Activated CD4-positive, CD25-positive, alpha-beta regulatory T cell treated with anti-CD3 and anti-CD28 coated beads, Interleukin-2, amount 50 U/mL, for 24 hours (primary cell): ENCODE measurements at regions not wholly inside any gene's neighbourhood (a gene's known extent, or its start where the extent isn't known, plus 50 kb on each side); places are given as distances from the start of the nearest gene placed in this dataset.
A peak's percentile ranks its signal among the peaks of the same experiment; 100 is the strongest.
"Not testable (repeated sequence)": the region's sequence is repeated elsewhere in the genome, so short reads cannot be mapped to it uniquely, and the experiment has no call there.

Experiments used
- ATAC-seq, 2 donors: fragments of 150-1000 bp; cut with Tn5 transposase; one replicate each; pipeline ENCODE4 v1.10.0; 2021; ENCODE audit warnings: mild to moderate bottlenecking in 1 of 2, moderate library complexity in 1 of 2

- ATAC-seq = no peak
Measured at GRCh38 chr2:187686416-187687024, 132.3 kb upstream of the TFPI start.

DNA sequence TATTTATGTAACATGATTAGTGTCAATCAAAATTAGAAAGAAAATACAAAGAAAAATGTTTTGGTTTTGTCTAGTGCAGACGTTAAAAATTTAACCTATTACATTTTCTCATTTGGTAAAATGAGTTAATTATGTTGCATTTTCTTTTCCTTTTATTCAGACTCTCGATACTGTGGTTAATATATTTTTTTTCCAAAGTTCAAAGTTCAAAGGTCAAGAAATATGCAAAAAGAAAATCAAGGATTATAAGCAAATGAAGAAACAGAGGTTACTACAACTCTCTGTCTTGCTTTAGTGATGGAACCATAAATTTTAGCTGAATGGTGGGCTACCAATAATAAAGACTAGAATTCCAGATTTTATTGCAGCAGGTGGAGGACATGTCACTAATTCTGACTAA is 133.3 kb upstream of the TFPI start:
- no peak for ATAC-seq

DNA sequence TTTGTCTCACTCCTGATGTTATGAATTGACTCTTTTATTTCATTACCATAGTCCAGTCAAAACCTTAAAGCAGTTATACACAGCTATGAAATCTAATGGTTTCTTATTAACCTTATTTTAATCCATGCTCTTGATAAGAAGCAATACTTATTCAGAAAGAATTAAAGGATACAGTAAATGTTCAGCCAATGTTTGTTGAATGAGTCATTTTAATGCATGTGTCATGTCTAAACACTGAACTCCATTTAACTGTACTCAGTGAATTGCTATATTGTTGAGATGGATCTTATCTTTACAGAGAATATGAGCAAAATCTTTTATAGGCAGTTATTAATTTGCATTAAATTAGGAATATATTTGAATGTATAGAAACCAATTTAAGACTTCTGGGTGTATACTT is 135.1 kb upstream of the TFPI start:
- ATAC-seq = no peak

GRCh38 chr2:187693923-187694322 is 139.7 kb upstream of the TFPI start:
- no peak for ATAC-seq

GRCh38 chr2:187696644-187697043 is 142.4 kb upstream of the TFPI start:
- not testable (repeated sequence) for ATAC-seq

GRCh38 chr2:187698374-187699110 is 144.3 kb upstream of the TFPI start:
- no peak for ATAC-seq

DNA sequence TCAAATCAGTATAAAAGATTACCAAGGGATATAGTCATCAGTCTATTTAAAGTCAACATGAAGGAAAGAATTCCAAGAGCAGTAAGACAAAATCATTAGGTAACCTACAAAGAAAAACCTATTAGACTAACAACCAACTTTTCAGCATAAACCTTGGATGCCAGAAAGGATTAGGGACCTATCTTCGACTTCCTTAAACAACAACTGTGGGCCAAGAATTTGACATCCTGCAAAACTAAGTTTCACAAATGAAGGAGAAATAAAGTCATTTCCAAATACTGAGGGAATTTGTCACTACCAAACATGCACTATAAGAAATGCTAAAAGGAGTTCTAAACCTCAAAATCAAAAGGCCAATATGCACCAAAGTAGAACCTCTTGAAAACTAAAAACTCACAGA is 147.9 kb upstream of the TFPI start:
- ATAC-seq = no peak

GRCh38 chr2:187708272-187708671 is 154.0 kb upstream of the TFPI start:
- ATAC-seq = no peak

GRCh38 chr2:187709065-187709464 is 154.8 kb upstream of the TFPI start:
- ATAC-seq = no peak

GRCh38 chr2:187710791-187711521 is 156.7 kb upstream of the TFPI start:
- no peak for ATAC-seq

DNA sequence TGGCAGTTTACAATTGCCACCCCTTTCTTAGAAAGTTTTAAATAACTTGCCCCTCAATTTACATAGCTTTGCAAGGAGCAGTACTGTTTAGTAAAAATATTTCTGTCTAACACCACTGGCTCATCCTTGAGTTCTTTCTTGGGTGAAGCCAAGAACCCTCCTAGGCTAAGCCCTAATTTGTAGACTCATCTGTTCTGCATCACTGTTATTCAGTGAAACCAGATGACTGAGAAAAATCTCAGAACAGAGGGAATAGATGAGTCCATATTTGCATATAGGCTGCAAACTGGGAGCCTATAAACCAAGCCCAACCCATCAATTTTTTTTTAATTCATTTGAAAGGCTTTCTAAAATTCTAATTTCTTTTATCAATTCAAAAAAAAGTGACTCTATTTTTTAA is 161.4 kb upstream of the TFPI start:
- ATAC-seq = no peak

DNA sequence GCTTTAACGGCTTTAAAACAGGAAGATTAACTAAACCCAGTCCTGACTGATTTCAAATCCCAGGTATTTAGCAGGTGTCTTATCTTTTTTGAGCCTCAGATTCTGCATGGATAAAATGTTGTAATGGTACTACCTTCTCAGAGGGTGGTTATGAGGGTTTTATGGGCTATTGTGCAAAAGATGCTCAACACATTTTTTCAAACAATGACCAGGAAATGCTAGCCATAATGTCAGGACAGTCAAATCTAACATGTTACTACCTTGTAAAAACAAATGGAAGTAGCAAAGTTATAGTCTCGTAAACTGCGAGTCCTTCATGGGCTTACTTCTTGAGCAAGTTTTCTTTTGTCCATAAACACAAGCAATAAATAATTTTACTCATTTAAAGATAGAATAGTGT is 162.1 kb upstream of the TFPI start:
- no peak for ATAC-seq

GRCh38 chr2:187718092-187718491 is 163.9 kb upstream of the TFPI start:
- no peak for ATAC-seq

- no peak for ATAC-seq
Measured at GRCh38 chr2:187719510-187719909, 165.3 kb upstream of the TFPI start.

DNA sequence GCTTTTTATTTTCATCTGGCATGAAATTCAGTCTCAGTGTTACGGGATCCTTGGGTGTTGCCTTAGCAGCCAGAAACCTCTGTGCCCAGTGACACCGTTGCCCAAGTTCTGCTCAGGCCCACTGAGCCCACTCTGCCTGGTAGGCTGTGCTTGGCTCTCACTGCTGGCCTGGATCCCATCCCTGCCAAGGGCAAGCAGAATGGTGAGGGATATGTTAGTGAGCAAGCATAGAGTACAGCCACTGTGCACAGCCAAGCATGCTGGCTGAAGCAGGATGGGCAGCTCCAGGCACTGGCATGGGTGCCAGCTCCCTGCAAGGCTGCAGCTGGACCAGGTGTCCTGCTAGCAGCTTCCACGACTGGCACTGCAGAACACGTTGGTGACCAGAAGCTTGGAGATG is 194.7 kb upstream of the TFPI start:
- ATAC-seq = no peak

DNA sequence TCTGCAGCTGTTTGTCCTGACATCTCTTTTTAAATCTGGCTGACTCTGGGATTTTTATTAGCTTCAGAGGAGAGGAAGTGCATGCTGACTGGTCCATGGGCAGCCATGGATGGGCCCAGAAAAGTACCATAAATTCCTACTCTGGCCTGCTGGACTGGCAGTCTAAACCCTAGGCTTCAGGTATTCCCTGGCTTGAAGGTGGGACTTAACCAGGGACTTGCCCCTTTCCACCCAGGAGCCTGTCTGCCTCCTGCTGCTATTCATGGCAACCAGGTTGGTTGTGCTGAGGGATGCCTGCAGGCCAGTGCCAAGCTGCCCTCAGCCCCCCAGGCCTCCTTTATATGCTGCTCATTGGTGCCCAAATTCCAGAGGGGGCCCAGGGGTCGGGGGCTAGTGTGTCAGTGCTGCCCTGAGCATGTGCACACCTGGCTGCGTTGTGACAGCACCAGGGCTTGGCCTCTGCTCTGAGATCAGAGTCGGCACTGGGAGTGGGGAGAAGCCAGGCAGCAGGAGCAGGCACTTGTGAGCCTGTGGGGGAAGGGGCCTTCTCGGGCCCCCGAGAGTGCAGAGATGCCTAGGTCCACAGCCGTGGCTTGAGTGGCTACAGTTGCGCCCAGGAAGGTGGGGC is 195.7 kb upstream of the TFPI start:
- ATAC-seq = peak; percentile 13 to 25

GRCh38 chr2:187768995-187769394 is 214.8 kb upstream of the TFPI start:
- no peak for ATAC-seq

- ATAC-seq = no peak
Measured at GRCh38 chr2:187769437-187769836, 215.2 kb upstream of the TFPI start.

GRCh38 chr2:187774551-187775071 is 220.4 kb upstream of the TFPI start:
- no peak for ATAC-seq

DNA sequence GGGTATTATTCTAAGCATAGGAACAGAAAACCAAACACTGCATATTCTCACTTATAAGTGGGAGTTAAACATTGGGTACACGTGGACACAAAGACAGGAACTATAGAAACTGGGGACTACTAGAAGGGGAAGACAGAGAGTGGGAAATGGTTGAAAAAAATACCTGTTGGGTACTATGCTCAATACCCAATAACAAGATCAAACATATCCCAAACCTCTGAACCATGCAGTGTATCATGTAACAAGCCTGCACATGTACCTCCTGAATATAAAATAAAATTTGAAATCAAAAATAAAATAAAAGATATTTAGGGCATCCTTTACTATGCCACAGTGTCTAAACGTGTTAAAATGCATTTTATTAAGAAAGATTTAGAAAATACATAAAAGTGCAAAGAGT is 221.0 kb upstream of the TFPI start:
- ATAC-seq = no peak

- no peak for ATAC-seq
Measured at GRCh38 chr2:187775651-187776050, 221.4 kb upstream of the TFPI start.

DNA sequence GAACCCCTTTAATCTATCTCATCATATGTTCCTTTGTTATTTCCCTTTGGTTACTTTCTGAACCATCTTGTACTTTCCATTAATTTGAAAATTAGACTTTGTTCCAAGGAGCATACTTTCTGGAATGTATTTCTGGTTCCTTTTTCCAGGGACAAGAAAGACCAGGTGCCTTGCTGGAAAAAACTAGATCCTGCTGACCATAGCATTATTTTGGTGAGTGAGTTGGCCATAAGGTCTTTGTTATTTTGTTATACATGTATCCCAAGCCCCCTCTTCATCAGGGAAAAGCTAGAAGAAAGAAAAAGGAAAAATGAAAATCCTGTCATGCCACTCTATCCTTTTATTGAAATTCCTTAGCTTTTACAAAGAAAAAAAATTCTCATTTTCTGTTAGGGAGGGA is 228.1 kb upstream of the TFPI start:
- no peak for ATAC-seq

DNA sequence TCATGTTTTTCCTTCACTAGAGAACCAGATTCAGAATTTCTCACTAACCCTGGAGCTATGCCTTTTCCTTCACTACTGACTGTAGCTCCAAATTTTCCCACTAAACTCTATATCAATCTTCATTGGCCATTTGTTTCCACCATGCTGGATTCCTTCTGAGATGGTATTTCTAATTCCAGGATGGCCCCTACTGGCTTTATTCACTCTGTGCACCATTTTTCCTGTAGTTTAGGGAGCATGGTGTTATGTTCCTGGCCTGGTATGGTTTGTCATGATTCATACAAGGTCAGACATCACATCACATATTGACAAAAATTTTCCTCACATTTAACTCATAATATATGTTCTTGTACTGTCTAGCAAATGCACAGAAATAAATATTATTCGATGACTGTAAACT is 229.2 kb upstream of the TFPI start:
- no peak for ATAC-seq
